ENCODE measurements at regions not wholly inside any gene's neighbourhood (a gene's known extent, or its start where the extent isn't known, plus 50 kb on each side); places are given as distances from the start of the nearest gene placed in this dataset.

DNA sequence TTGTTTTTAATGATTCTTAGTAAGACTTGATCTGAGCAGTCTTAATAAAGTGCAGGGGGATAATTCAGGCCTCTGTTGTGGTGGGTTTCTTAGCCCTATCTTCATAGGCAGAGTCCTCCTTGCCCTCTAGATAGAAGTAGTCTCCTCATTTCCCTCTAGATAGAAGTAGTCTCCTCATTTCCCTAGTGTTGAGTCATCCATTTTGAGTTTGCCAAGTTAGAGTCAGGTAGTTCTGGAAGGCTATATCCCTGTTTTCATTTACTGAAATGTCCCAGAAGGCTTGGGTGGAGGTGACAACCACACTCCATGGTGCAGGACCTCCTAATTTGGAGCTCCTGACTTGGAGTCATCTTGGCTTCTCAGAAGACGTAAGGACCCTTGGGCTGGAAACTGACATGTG, 384.6 kb downstream of the MLLT3 start:
- TF ChIP-seq POLR2A (IDR thresholded peaks at IDR 0.05; ENCODE audit: low read depth, low read length) (no peak), PAX5 (IDR thresholded peaks at IDR 0.05; ENCODE audit: insufficient read depth, low read length, severe bottlenecking) (no peak), POLR2AphosphoS5 (IDR thresholded peaks at IDR 0.05; ENCODE audit: low read depth, low read length) (no peak), TAF1 (IDR thresholded peaks at IDR 0.05; ENCODE audit: low read depth, low read length) (no peak), SPI1 (IDR thresholded peaks at IDR 0.05; ENCODE audit: low read depth, low read length) (no peak), POU2F2 (IDR thresholded peaks at IDR 0.05; ENCODE audit: low read depth, low read length) (no peak)

Data from GM12891 (cell line).